RWPE2 (cell line): ENCODE measurements at regions not wholly inside any gene's neighbourhood (a gene's known extent, or its start where the extent isn't known, plus 50 kb on each side); places are given as distances from the start of the nearest gene placed in this dataset.

ENCODE experiments used
- ATAC-seq: fragments of 200-7000 bp; cut with Tn5 transposase; 3 replicates; pipeline ENCODE4 v1.9.1; 2021; ENCODE audit warnings: low read depth
- DNase-seq: peaks from one replicate; pipeline ENCODE4 v3.0.0-alpha.2; 2020; ENCODE audit warnings: low spot score
- H3K27ac ChIP-seq: fragments of 450-650 bp; 2 replicates; pipeline ENCODE4 v1.5.1; 2017; ENCODE audit warnings: mild to moderate bottlenecking; ENCODE audit not compliant: poor library complexity, severe bottlenecking
- H3K27me3 ChIP-seq: fragments of 250-450 bp; sonication (Bioruptor Pico); 2 replicates; pipeline ENCODE4 v1.5.1; 2021; ENCODE audit warnings: mild to moderate bottlenecking, moderate library complexity; ENCODE audit not compliant: insufficient read depth, poor library complexity, severe bottlenecking
- H3K36me3 ChIP-seq: fragments of 250-450 bp; sonication (Bioruptor Pico); 2 replicates; pipeline ENCODE4 v1.5.1; 2020; ENCODE audit warnings: low read depth, mild to moderate bottlenecking, moderate library complexity
- H3K4me1 ChIP-seq: fragments of 250-450 bp; sonication (Bioruptor Pico); 2 replicates; pipeline ENCODE4 v1.5.1; 2021; ENCODE audit warnings: mild to moderate bottlenecking, moderate library complexity; ENCODE audit not compliant: insufficient read depth, poor library complexity, severe bottlenecking
- H3K4me3 ChIP-seq: fragments of 250-450 bp; sonication (Bioruptor Pico); 2 replicates; pipeline ENCODE4 v1.5.1; 2021; ENCODE audit warnings: mild to moderate bottlenecking, moderate library complexity; ENCODE audit not compliant: severe bottlenecking
- H3K9me3 ChIP-seq: fragments of 250-450 bp; sonication (Bioruptor Pico); 2 replicates; pipeline ENCODE4 v1.5.1; 2021; ENCODE audit warnings: mild to moderate bottlenecking, moderate library complexity; ENCODE audit not compliant: severe bottlenecking
- TF ChIP-seq, protein P1 (sequence below): fragments of 450-650 bp; IDR thresholded peaks from one replicate; pipeline ENCODE4 v1.5.1; 2017; ENCODE audit warnings: mild to moderate bottlenecking, moderate library complexity; ENCODE audit not compliant: poor library complexity, severe bottlenecking

DNA sequence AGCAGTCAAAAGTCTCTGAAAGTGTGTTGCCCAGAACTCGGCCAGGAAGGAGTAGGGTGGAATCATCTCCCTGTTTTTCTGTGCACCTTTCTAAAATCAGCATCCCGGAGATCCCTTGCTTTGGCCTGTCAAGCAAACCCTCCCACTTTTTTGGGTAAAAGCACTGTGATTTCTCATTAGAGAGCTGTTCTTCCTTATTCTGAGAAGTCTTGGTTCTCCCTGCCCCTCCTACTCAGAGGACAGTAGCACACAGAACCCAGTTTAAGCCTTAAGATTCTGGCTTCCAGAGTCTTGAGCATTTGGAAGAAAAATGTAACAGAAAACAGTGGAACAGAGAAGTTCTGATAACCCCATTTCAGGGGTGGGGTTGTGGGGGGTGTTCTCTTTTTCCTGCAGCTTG lies 52.6 kb upstream of the KATNAL1 start:
- ATAC-seq (no peak), DNase-seq (no peak)
- no peaks in the 10 kb centered on the region for H3K27me3 ChIP-seq
- TF ChIP-seq, protein P1, sequence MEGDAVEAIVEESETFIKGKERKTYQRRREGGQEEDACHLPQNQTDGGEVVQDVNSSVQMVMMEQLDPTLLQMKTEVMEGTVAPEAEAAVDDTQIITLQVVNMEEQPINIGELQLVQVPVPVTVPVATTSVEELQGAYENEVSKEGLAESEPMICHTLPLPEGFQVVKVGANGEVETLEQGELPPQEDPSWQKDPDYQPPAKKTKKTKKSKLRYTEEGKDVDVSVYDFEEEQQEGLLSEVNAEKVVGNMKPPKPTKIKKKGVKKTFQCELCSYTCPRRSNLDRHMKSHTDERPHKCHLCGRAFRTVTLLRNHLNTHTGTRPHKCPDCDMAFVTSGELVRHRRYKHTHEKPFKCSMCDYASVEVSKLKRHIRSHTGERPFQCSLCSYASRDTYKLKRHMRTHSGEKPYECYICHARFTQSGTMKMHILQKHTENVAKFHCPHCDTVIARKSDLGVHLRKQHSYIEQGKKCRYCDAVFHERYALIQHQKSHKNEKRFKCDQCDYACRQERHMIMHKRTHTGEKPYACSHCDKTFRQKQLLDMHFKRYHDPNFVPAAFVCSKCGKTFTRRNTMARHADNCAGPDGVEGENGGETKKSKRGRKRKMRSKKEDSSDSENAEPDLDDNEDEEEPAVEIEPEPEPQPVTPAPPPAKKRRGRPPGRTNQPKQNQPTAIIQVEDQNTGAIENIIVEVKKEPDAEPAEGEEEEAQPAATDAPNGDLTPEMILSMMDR, result no peak
- no peaks in the 10 kb centered on the region for H3K36me3 ChIP-seq
- H3K27ac ChIP-seq, result no peak overlapping the region
- H3K4me1 ChIP-seq, result no peaks in the 10 kb centered on the region
- no peak overlapping the region for H3K4me3 ChIP-seq
- no peaks in the 10 kb centered on the region for H3K9me3 ChIP-seq

DNA sequence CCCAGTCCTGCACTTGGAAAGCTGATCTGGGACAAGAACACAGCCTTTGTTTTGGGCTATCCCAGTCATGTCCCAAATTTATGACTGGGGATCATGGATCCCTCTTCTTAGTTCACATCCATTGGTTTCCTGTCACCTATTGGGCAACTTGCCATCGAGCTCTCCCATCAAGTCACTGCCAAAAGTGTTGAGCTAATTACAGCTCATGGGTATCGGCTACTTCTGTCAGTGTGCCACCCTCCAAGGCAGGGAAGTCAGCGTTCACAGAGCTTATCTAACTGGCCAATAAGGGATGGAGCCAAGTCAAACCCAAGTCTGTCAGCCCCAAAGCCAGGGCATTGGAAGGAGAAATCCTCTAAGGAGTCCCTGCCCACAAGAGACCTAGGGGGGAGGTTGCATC lies 53.2 kb upstream of the KATNAL1 start:
- H3K36me3 ChIP-seq, result no peaks in the 10 kb centered on the region
- DNase-seq, result no peak
- H3K4me3 ChIP-seq, result no peak overlapping the region
- H3K9me3 ChIP-seq, result no peaks in the 10 kb centered on the region
- TF ChIP-seq, protein P1, result no peak
- ATAC-seq, result no peak
- no peaks in the 10 kb centered on the region for H3K27me3 ChIP-seq
- no peak overlapping the region for H3K27ac ChIP-seq
- H3K4me1 ChIP-seq, result no peaks in the 10 kb centered on the region

DNA sequence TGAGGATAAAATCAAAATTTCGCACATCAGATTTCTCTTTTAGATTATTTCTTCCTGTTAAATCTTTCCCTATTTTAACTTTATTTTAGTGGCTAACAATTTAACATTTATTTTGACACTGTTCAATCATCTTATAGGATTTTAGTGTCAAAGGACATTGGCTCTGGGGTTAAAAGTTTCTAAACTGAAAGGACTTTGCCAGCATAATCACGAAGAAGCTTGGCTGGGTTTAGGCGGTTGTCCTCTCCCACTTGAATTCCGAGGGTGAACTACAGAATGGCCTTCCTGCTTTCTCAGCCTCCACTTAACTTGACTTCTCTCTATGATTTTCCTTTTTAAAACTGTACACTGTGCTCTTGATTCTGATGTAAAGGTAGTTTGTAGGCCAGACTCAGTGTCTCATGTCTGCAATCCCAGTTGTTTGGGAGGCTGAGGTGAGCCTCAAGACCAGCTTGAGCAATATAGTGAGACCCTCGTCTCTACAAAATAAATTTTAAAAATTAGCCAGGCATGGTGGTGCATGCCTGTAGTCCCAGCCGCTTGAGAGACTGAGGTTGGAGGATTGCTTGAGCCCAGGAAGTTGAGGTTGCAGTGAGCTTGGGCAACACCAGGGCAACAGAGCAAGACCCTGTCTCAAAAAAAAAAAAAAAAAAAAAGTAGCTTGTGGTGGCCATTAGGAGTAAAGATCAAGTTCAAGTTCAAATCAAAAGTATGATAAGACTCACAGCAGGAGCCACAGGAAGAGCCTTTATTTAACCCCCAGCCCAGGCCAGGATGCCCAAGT lies 54.8 kb upstream of the KATNAL1 start:
- DNase-seq (no peak), ATAC-seq (no peak)
- Histone ChIP-seq H3K27ac (no peak overlapping the region), H3K4me1 (no peaks in the 10 kb centered on the region), H3K4me3 (no peak overlapping the region), H3K36me3 (no peaks in the 10 kb centered on the region), H3K9me3 (no peaks in the 10 kb centered on the region), H3K27me3 (no peaks in the 10 kb centered on the region)
- TF ChIP-seq, protein P1, result no peak

DNA sequence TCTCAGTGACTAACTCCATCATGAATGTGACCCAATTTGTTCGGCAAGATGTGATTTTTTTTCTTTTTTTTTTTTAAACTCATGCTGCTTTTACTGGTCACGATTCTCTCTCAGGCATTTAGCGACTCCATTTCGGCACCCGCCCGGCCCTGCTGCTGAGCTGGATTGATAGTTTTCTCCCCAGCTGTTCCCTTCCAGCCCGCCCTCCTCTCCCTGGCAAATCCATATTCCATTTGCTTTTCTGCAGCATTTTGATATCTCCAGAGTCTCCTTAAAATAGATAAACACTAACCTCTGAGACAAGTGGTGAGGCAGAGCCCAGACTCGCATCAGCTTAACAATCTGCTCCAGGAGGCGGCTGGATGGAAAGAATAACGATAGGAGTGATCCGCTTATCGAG lies 55.5 kb upstream of the KATNAL1 start:
- DNase-seq, result no peak
- Histone ChIP-seq H3K9me3 (no peaks in the 10 kb centered on the region), H3K4me3 (no peak overlapping the region), H3K4me1 (no peaks in the 10 kb centered on the region), H3K27me3 (no peaks in the 10 kb centered on the region), H3K27ac (no peak overlapping the region), H3K36me3 (no peaks in the 10 kb centered on the region)
- ATAC-seq, result no peak
- TF ChIP-seq, protein P1, result no peak

DNA sequence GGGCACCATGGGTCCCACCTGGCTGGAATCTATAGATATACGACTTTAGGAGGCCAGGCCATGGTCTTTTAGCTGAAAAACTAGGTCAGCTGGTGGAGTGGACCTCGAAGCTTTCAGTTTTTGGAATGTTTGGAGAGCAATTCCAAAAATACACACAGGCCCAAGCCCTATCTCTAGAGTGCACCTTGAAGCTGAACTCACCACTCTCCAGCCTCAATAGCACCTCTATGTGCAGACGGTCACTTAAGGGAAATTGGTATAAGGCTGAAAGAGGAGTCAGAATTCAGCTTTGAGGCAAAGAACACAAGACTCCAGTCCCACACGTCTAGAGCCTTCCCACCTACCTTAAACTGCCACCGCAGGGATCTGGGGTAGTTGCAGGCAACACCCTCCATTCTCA lies 56.4 kb upstream of the KATNAL1 start:
- DNase-seq, result no peak
- no peak overlapping the region for H3K27ac ChIP-seq
- no peak overlapping the region for H3K4me3 ChIP-seq
- no peaks in the 10 kb centered on the region for H3K36me3 ChIP-seq
- no peaks in the 10 kb centered on the region for H3K27me3 ChIP-seq
- H3K9me3 ChIP-seq, result no peaks in the 10 kb centered on the region
- H3K4me1 ChIP-seq, result no peaks in the 10 kb centered on the region
- TF ChIP-seq, protein P1, result no peak
- ATAC-seq, result no peak
